ENCODE measurements at regions not wholly inside any gene's neighbourhood (a gene's known extent, or its start where the extent isn't known, plus 50 kb on each side); places are given as distances from the start of the nearest gene placed in this dataset.
A peak's percentile ranks its signal among the peaks of the same experiment; 100 is the strongest.

- H3K27ac ChIP-seq = no peak overlapping the region; the same call in 1 of the 2 replicates
- peaks cover 14% of the 10 kb centered on the region for H3K4me1 ChIP-seq
- H3K4me3 ChIP-seq = no peak overlapping the region
- H3K36me3 ChIP-seq = no peaks in the 10 kb centered on the region
- H3K9me3 ChIP-seq (replicated peaks) = no peaks in the 10 kb centered on the region
- DNase-seq = no peak
- H3K27me3 ChIP-seq = no peaks in the 10 kb centered on the region
Observed at GRCh38 chr1:47555306-47555705, 117.5 kb downstream of the FOXD2 start.

- H3K4me1 ChIP-seq = peaks cover 14% of the 10 kb centered on the region
- DNase-seq = peak; percentile 37 to 49
- H3K9me3 ChIP-seq (replicated peaks) = no peaks in the 10 kb centered on the region
- H3K27ac ChIP-seq = no peak overlapping the region; the same call in 1 of the 2 replicates
- no peaks in the 10 kb centered on the region for H3K36me3 ChIP-seq
- H3K27me3 ChIP-seq = no peaks in the 10 kb centered on the region
- no peak overlapping the region; the same call in 1 of the 2 replicates for H3K4me3 ChIP-seq
Observed at GRCh38 chr1:47555841-47556560, 118.2 kb downstream of the FOXD2 start.

GRCh38 chr1:47557066-47557465 lies 119.2 kb downstream of the FOXD2 start:
- Histone ChIP-seq H3K27me3 (no peaks in the 10 kb centered on the region), H3K4me3 (no peak overlapping the region)

GRCh38 chr1:47558601-47559593 lies 121.1 kb downstream of the FOXD2 start:
- Histone ChIP-seq H3K9me3 (replicated peaks) (no peaks in the 10 kb centered on the region), H3K4me3 (no peak overlapping the region), H3K27me3 (no peaks in the 10 kb centered on the region), H3K27ac (no peak overlapping the region), H3K36me3 (no peaks in the 10 kb centered on the region), H3K4me1 (peaks cover 41% of the 10 kb centered on the region)
- no peak for DNase-seq

More at GRCh38 chr1:47557066-47557465, 119.2 kb downstream of the FOXD2 start:
- DNase-seq = no peak
- H3K4me1 ChIP-seq = peaks cover 24% of the 10 kb centered on the region
- H3K36me3 ChIP-seq = no peaks in the 10 kb centered on the region
- H3K9me3 ChIP-seq (replicated peaks) = no peaks in the 10 kb centered on the region
- no peak overlapping the region for H3K27ac ChIP-seq

- DNase-seq = no peak
- no peak overlapping the region for H3K4me3 ChIP-seq
- H3K27ac ChIP-seq = no peak overlapping the region
- H3K36me3 ChIP-seq = no peaks in the 10 kb centered on the region
- no peaks in the 10 kb centered on the region for H3K27me3 ChIP-seq
- no peaks in the 10 kb centered on the region for H3K9me3 ChIP-seq (replicated peaks)
- peaks cover 53% of the 10 kb centered on the region for H3K4me1 ChIP-seq
Observed at GRCh38 chr1:47559944-47560695, 122.3 kb downstream of the FOXD2 start.

- Histone ChIP-seq H3K4me1 (peaks cover 44% of the 10 kb centered on the region), H3K27me3 (no peaks in the 10 kb centered on the region), H3K36me3 (no peaks in the 10 kb centered on the region), H3K27ac (no peak overlapping the region), H3K9me3 (replicated peaks) (no peaks in the 10 kb centered on the region), H3K4me3 (no peak overlapping the region)
- no peak for DNase-seq
Observed at GRCh38 chr1:47561523-47562007, 123.7 kb downstream of the FOXD2 start.

GRCh38 chr1:47562147-47562546 lies 124.3 kb downstream of the FOXD2 start:
- H3K27ac ChIP-seq = no peak overlapping the region
- H3K4me1 ChIP-seq = peaks cover 44% of the 10 kb centered on the region
- no peaks in the 10 kb centered on the region for H3K27me3 ChIP-seq

GRCh38 chr1:47562799-47563198 lies 125.0 kb downstream of the FOXD2 start:
- Histone ChIP-seq H3K9me3 (replicated peaks) (no peaks in the 10 kb centered on the region), H3K4me3 (no peak overlapping the region), H3K27ac (no peak overlapping the region), H3K27me3 (no peaks in the 10 kb centered on the region), H3K4me1 (peaks cover 44% of the 10 kb centered on the region), H3K36me3 (no peaks in the 10 kb centered on the region)
- peak in 1 of 2 experiments; percentile 32 for DNase-seq

More at GRCh38 chr1:47562147-47562546, 124.3 kb downstream of the FOXD2 start:
- Histone ChIP-seq H3K9me3 (replicated peaks) (no peaks in the 10 kb centered on the region), H3K36me3 (no peaks in the 10 kb centered on the region), H3K4me3 (no peak overlapping the region)
- no peak for DNase-seq

- H3K4me3 ChIP-seq = no peak overlapping the region
- 0 out of 2 replicates have a peak overlapping the region, but pooled peaks have one; percentile 36 for H3K27ac ChIP-seq
- H3K27me3 ChIP-seq = no peaks in the 10 kb centered on the region
- DNase-seq = peak; percentile 61 to 67
- no peaks in the 10 kb centered on the region for H3K36me3 ChIP-seq
- no peaks in the 10 kb centered on the region for H3K9me3 ChIP-seq (replicated peaks)
- H3K4me1 ChIP-seq = peaks cover 48% of the 10 kb centered on the region
Observed at GRCh38 chr1:47563201-47563600, 125.4 kb downstream of the FOXD2 start.

- peak in 1 of 2 experiments; percentile 51 for DNase-seq
- Histone ChIP-seq H3K27ac (no peak overlapping the region), H3K36me3 (no peaks in the 10 kb centered on the region), H3K27me3 (no peaks in the 10 kb centered on the region), H3K4me3 (no peak overlapping the region), H3K9me3 (replicated peaks) (no peaks in the 10 kb centered on the region), H3K4me1 (peaks cover 62% of the 10 kb centered on the region)
Observed at GRCh38 chr1:47564570-47564969, 126.7 kb downstream of the FOXD2 start.

- no peaks in the 10 kb centered on the region for H3K36me3 ChIP-seq
- no peak overlapping the region for H3K27ac ChIP-seq
- H3K4me1 ChIP-seq = peaks cover 67% of the 10 kb centered on the region
- no peaks in the 10 kb centered on the region for H3K27me3 ChIP-seq
- no peak for DNase-seq
- no peaks in the 10 kb centered on the region for H3K9me3 ChIP-seq (replicated peaks)
- no peak overlapping the region for H3K4me3 ChIP-seq
Observed at GRCh38 chr1:47565092-47565491, 127.2 kb downstream of the FOXD2 start.

- no peaks in the 10 kb centered on the region for H3K9me3 ChIP-seq (replicated peaks)
Observed at GRCh38 chr1:47565676-47566075, 127.8 kb downstream of the FOXD2 start.

GRCh38 chr1:47568763-47569162 lies 130.9 kb downstream of the FOXD2 start:
- DNase-seq = peak; percentile 87 to 92
- H3K4me3 ChIP-seq = no peak overlapping the region
- H3K27me3 ChIP-seq = no peaks in the 10 kb centered on the region
- no peaks in the 10 kb centered on the region for H3K9me3 ChIP-seq (replicated peaks)
- no peaks in the 10 kb centered on the region for H3K36me3 ChIP-seq
- peaks cover 46% of the 10 kb centered on the region for H3K4me1 ChIP-seq
- peak overlapping the region; percentile 62 for H3K27ac ChIP-seq

More at GRCh38 chr1:47565676-47566075, 127.8 kb downstream of the FOXD2 start:
- no peak overlapping the region for H3K4me3 ChIP-seq
- no peaks in the 10 kb centered on the region for H3K36me3 ChIP-seq
- H3K27ac ChIP-seq = no peak overlapping the region
- no peaks in the 10 kb centered on the region for H3K27me3 ChIP-seq
- H3K4me1 ChIP-seq = peaks cover 72% of the 10 kb centered on the region
- DNase-seq = peak; percentile 35 to 47

- no peak for DNase-seq
- Histone ChIP-seq H3K4me1 (peaks cover 42% of the 10 kb centered on the region), H3K4me3 (no peak overlapping the region), H3K27me3 (no peaks in the 10 kb centered on the region), H3K36me3 (no peaks in the 10 kb centered on the region), H3K9me3 (replicated peaks) (no peaks in the 10 kb centered on the region), H3K27ac (peak overlapping the region; percentile 62)
Observed at GRCh38 chr1:47569261-47569660, 131.4 kb downstream of the FOXD2 start.

Data from SJCRH30 (cell line).